Stimulated activated naive CD4-positive, alpha-beta T cell (primary cell): ENCODE measurements at regions not wholly inside any gene's neighbourhood (a gene's known extent, or its start where the extent isn't known, plus 50 kb on each side); places are given as distances from the start of the nearest gene placed in this dataset.
A peak's percentile ranks its signal among the peaks of the same experiment; 100 is the strongest.
"Not testable (repeated sequence)": the region's sequence is repeated elsewhere in the genome, so short reads cannot be mapped to it uniquely, and the experiment has no call there.

Source experiments
- DNase-seq, 6 experiments: peaks; one replicate each; lab custom pipeline; 2025; lab: John Stamatoyannopoulos, UW

DNA sequence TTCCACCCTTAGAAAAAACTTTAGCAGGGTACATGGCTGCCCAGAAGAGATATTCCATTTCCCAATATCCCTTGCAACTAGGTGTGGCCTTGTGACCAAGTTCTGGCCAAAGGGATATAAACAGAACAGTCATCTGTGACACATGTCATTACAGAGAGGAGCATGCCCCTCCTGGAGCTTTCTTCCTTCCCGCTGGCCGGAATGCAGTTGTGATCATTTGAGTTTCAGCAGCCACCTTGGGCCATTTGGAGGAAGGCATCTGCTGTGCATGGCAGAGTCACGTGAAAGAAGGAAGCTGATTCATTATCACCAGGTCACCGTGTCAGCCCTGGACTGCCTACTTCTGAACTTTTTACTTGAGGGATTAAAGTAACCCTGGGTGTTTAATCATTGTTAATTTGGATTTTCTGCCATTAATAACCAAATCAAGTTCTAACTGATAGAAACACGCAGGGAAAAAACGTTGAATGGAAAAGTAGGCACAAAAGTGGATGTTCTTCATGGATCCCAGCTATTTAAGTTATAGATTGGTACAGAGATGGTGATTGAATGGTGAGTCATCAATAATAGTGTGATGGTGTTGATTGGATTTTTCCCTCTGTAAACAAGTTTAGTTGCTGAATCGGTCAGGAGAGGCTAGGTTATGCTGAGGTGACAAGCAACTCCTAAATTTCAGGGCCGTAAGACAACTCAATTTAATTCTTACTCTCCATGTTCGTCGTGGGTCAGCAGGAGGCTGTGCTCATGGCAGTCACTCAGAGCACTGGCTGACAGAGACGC is 80.7 kb upstream of the CCDC167 start:
- DNase-seq = no peak

DNA sequence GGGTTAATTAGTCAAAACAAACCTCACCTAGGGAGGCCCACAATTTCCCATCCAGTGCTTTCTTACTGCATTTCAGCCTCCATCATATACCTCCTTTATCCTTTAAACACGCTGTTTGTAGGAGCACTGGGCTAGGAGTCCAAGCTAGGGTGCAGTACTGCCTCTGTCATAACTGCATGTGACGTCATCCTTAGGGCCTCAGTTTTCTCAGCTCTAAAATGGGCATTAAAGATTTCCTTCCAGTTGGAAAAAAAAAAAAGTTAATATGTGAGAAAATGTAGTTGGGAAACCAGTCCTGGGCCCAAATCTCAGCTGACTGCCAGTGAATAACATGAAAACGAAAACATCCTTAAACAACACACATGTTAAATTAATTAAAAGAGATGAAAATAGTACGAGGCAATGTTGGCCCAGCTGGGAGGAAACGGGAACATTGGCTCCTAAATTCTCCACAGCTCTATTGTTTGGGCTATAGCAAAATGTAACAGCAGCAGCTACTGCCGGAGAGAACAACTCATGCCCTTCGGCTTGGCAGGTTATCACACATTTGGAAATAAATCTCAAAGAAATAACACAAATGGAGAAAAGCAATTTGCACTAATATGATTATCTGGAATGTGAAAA is 79.9 kb upstream of the CCDC167 start:
- DNase-seq = no peak

DNA sequence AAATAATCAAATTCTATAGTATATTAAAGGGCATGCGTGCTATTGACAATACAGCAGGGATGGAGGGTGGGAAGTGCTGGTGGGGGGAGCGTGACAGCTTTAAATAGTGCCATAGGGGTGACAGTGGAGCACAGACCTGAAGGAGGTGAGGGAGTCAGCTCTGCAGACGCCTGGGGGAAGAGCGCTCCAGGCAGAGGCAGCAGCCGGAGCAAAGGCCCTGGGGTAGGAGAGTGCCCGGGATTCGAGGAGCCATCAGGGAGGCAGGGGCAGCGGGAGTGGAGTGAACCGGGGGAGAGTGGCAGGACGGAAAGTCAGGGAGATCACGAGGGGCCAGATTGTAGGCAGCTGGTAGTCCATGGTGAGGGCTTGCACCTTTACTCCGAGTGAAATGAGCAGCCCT is 78.4 kb upstream of the CCDC167 start:
- no peak for DNase-seq

DNA sequence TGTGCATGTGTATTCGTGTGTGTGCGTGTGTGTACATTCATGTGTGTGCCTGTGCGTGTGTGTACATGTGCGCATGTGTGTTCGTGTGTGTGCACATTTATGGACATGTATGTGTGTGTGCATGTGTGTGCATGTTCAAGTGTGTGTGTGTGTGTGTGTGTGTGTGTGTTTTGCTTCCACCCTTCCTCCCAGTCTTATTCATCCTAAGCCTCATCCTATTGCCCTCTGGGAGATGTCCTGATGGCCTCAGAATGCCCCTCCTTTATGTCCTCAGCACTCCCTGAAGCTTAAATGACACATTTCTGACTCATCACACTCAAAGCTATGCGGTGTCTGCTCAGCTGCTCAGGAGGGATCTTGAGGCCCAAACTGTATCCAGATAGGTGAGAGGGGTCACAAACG is 76.6 kb upstream of the CCDC167 start:
- no peak for DNase-seq

DNA sequence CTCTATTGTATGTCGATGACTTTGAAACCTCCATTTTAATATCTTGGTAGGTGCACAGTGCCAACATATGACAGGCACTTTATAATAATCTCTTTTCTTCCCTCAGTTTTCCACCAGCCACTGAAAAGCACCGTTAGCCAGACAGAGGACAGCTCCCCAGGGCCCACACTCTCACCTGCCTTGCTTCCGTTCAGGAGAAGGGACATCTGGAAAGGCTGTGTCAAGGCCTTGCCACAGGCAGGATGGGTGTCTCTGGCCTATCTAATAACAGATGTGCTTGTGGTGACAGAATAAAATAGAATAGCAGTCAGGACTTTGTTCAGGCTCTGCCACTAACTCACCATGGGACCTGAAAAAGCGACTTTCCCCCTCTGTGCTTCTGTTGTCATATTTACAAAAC is 75.5 kb upstream of the CCDC167 start:
- no peak for DNase-seq

DNA sequence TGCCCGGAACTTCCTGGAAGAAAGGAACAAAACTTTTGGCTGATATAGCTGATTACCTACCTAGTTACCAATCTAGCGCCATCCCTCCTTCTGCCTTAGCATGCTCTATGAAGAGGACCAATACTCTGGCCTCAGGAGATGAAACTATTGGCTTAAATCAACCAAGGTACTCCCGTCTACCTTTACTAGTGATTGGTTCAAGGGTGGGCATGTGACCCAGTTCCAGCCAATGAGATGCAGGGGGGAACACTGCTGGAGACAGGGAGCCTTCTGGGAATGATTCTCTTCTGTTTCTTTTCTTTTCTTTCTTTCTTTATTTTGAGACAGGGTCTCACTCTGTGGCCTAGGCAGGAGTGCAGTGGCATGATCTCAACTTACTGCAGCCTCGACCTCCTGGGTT is 72.6 kb upstream of the CCDC167 start:
- DNase-seq = no peak

DNA sequence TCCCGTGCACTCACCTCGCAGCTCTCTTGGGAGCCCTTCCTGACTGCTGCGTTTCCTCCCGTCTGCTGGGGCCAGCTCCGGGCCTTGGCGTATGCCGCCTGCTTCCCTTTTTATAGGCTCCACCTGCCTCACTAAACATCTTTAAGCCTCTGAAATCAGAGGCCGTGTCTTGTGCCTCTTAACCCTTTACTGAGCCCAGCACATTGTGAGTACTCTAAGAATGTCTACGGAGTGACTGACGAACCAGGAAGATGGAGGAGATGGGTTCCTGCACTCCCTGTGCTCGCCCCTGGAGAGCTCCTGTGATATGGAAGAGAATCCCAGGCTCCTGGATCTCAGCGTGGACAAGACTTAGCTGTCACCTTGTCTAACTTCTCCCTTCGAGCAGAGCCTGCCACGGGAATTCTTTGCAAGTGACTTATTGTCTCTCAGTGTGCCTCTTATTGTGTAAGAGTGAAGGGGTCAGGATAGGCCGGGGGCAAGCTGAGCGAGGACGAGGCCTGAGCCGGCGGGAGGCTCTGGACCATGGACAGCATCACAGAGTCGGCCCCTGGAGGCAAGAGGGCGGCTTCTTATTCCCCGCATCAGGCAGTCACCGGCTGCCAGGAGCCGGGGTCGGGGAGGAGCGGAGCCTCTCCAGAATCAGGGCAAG is 70.9 kb upstream of the CCDC167 start:
- no peak for DNase-seq

DNA sequence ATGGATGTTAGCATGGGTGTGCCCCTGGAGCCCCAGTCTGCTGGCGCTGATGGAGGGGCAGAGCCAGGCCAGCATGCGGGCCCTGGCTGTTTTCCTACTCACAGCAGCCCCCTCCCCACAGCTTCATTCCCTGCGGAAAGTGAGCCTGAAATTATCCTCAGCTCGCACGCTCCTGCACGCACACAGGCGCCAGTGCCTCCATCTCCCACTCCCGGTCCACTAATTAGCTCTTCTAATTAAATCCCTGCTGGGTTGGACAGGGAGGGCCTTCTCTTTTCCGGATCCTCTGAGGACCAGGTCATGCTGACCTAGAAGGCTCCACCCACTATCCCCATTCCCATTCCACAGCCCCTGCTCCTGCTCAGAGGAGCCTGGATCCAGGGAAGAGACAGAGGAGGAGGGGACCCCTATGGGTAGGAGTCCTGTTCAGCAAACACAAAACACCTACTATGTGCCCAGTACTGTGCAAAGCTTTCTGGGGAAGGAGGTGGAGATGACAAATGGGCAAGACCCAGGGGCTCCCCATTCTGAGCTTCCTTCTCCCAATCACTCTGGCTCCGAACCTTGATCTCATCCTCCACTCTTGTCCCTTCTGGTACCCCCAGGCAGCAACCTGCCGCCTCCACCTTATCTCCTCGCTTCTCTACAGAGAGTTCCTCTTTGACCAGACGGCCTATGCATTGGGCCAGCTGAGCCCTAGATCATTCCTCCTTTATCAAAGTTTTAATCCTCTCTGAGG is 70.2 kb upstream of the CCDC167 start:
- no peak for DNase-seq

DNA sequence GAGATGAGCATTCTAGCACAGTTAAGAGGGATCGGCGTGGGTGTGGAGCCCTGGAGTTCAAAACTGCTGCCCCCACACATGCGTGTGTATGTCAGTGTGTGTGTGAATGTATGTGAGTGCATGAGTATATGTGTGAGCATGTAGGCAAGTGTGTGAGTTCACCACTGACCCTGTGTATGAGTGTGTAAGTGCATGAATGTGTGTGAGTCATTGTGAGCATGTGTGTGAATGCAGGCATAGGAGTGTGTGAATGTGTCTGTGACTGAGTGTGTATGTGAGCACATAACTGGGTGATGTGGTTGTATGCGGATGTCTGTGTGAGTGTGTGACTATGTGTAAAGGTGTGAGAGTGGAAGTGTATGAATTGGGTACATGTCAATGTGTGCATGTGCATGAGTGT is 69.6 kb upstream of the CCDC167 start:
- DNase-seq = no peak

DNA sequence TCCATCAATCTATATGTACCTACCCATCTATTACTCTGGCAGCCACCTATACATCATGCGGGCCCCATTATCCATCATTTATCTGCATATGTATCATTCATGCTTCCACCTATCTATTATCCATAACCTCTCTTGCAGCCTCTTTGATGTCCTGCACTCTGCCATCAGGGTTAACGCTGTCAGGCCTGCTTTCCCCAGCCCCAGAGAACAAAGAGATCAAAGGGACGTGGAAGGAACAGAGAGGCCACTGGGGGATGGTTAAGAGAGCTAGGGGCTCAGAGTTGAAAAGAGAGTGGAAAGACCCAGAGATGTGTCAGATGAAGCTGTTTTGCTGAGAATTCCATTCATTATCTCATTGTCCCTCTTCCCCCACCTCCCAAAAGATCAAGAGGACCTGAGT is 67.3 kb upstream of the CCDC167 start:
- no peak for DNase-seq

DNA sequence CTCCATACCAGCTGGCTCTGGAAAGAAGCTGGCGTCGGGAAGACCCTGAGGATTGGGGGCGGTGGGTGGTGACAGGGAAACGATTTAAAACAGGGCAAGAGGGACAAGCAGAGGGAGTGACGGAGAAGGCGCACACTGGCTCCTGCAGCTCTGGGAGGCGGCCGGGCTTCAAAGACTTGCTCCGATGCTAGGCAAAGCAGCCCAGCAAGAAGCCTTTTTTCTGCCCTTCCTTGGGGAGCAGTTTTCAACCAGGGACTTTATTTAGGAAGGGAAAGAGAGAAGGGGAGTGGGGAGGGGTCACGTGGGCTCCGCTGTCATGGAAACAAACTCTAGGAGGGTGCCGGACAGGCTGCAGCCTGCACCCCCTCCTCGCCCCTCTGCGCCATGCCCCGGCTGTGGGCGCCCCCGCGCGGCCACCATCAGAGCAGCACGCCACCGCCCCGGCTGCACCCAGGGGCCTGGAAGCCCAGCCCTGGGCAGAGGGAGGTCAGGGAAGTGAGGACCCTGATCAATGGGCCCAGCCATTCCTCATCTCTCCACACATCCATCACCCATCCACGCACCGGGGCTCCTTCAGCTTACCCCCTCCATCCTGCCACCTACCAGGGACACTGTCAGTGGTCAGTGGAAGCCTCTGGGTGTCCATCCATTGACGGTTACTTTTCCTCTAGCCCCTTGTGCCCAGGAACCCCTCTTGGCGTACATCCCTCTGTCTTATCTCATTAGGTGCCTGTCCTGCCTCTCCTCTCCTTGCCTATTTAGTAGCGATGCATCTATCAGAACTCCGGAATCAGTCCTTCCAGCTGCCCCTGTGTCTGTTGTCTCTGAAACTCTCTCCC is 66.6 kb upstream of the CCDC167 start:
- peak; percentile 25 to 78 (median 66) for DNase-seq

DNA sequence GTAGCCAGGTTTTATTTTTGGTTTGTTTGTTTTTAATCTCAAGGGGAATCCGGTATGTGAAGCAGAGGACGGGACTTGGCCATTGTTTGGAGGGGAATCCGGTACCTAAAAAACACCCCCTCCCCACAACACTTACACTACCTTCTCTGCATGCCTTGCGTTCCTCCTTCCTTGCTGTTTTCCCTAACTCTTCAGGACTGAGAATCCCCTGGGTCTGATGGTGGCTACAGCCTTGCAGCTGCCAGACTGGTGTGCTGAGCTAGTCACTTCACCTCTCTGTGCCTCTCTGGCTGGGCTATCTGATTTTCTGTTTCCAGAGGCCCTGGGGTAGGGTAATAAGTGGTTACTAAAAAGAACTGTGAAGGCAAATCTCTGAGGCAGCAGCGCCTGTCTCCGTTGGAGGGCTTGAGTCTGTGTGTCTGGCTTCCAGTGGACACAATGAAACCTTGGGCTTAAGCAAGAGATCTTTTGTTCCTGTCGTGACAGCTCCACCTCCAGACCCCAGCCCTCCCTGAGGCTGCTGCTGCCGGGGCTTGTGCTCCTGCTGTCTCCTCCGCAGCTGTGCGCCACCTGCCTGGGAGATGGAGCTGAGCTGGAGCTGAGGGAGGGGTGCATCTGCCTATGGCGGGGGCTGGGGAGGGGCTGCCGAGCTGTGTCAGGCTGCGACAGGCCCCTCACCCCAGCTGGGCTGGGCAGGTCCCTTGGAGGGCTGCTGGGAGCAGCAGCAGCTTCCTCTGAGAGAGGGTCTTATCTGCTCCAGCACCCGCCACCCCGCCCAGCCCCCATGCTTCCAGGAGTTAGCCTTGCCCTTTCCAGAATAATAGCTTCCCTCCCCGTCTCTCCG is 65.8 kb upstream of the CCDC167 start:
- DNase-seq = no peak

DNA sequence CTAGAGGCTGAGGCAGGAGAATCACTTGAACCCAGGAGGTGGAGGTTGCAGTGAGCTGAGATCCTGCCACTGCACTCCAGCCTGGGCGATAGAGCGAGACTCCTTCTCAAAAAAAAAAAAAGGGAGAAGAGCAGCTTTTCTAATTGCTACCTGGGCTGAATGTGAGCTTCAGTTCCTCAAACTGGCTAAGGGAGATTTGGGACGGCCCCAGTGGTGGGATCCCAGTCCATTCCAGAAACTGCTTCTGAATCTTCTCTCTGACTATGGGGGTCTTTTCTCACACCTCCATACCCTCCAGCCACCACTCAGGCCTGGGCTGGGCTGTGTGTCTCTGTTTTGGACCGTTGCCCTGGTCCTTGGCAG is 63.2 kb upstream of the CCDC167 start:
- not testable (repeated sequence) for DNase-seq

DNA sequence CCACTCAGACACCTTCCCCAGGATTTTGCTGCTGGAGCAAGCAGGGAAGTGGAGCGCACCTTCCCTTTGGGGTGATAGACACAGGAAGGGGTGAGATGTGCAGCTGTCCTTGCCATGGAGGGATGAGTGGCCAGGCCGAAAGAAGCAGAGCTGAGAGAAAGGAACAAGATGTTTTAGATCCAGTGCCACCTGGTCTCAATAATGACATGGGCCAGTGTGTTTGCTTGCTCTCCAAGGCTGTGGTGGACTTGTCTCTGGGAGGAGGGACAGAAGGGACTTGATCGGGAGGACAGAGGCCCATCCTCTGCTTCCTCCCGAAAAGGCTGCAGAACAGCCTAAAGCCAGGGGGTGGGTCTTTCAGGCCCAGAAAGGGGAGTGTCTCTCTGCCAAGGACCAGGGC is 61.7 kb upstream of the CCDC167 start:
- DNase-seq = no peak

DNA sequence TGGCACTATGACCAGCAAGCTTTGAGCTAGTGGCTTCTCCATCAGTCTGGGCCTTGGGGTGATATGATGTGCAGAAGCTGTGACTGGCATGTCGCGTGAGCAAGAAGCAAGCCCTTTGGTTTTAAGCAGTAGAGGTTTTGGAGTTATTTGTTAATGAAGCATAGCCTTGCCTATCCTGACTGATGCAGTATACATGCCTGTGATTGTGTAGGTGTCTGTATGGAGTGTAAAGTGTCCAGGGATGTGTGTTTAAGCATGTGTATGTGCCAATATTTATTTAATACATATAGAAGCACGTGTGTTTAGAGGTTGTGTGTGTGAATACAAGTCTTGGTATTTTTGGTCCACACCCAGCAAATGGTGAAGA is 61.0 kb upstream of the CCDC167 start:
- DNase-seq = no peak

DNA sequence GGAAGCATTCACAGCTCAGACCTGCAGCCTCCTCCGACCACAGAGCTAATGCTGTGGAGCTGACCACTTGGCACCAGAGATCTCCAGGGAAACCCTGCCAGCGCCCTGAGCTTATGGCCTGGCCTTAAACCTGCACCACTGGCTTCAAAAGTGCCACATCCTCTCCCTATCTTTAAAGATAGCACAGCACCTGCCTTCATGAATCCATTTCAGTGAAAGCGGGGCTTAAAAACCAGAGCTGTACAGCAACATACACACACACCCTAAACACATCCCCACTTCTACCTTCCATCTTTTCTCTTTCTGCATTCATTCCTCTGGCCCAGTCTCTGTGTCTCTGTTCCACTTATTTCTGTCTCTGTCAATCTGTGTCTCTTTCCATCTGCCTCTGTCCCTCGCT is 59.8 kb upstream of the CCDC167 start:
- peak in 2 of 6 experiments; percentile 8 to 48 for DNase-seq

DNA sequence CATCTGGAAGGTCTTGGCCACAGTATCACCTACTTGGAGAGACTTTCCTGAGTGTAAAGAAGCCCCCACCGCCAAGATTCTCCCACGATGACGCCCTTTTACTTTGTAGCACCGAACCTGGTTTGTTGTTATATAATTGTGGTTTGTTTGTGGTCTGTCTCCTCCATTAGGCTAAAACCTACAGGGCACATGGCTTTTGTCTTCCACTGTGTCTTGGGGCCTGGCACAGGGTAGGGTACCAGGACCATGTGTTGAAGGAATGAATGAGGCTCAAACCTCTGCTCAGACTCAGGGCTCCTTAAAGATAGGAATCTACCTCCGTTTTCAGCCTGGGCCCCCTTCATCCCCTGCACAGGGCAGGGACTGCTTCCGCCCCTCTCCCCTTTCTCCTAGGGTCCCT is 59.4 kb upstream of the CCDC167 start:
- DNase-seq = no peak

DNA sequence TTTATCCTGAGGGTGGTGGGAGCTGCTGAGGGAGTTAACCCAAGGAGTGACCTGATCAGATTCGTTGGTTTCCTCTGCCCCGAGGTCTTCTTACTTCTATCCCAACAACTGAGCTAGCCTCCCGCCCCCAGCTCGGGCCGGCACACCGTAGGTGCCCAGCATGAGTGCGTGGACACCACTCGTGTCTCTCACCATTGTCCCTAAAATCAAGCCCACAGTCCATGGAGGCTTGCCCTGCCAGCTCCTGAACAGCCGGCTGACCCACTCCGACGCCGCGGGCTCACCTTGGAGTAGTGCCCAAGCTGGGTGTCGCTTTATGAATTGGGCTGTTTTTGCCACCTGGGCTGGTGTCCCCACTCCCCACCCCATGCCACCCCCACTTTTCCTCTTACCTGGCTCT is 59.0 kb upstream of the CCDC167 start:
- no peak for DNase-seq

DNA sequence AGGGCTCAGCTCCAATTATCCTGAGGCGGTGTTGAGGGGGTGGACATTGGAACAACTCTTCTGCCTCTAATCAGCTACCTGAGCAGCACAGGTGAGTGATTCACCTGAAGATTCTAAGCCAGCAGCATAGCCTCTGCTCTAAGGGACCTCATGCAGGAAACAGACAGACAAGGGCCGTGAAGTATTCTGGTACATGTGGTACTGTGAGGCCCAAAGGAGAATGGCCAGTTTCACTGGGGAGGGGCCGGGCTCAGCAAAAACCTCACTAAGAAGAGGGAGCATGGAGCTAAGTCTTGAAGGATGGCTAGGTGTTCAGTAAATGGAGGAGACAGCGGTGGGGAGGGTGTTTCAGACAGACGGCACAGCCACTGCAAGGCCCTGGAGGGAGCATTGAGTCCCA is 58.5 kb upstream of the CCDC167 start:
- no peak for DNase-seq

DNA sequence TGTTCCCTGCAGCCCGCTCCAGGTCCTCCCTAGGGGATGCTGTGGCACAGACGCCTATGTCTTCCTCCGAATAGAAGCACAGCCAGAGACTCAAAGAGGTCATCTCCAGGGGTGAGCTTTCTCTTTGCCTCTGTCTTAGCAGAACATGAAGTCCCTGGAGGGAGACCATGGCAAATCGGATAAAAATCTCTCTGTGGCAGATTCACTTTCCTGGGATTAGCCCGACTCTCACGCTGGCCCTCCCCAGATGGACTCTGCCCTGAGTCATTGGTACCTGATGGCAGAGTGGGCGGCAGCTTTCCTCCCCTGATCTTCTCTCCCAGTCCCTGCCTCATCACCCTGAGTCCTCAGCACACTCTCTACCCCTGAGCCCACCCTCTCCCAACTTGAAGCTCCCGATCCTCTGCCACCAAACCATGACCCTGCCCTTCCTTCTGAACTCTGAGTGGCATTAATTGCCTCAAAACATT is 58.0 kb upstream of the CCDC167 start:
- DNase-seq = no peak
